PC-3 (cell line): ENCODE measurements at regions not wholly inside any gene's neighbourhood (a gene's known extent, or its start where the extent isn't known, plus 50 kb on each side); places are given as distances from the start of the nearest gene placed in this dataset.

Experiments
- CTCF ChIP-seq: fragments of 300-600 bp; sonication (generic); conservative IDR thresholded peaks from 2 replicates; pipeline ENCODE4 v1.5.1; 2017; ENCODE audit warnings: antibody characterized with exemption, low read depth, mild to moderate bottlenecking, low read length
- EZH2 ChIP-seq: fragments of 300-600 bp; sonication (generic); IDR thresholded peaks from one replicate; pipeline ENCODE4 v1.6.1; 2017; ENCODE audit warnings: antibody characterized with exemption, mild to moderate bottlenecking, low read length; ENCODE audit not compliant: unreplicated experiment
- EZH2phosphoT487 ChIP-seq: fragments of 300-600 bp; sonication (generic); IDR thresholded peaks from 2 replicates; pipeline ENCODE4 v1.6.1; 2018; ENCODE audit warnings: mild to moderate bottlenecking, antibody characterized with exemption, low read length, borderline replicate concordance

DNA sequence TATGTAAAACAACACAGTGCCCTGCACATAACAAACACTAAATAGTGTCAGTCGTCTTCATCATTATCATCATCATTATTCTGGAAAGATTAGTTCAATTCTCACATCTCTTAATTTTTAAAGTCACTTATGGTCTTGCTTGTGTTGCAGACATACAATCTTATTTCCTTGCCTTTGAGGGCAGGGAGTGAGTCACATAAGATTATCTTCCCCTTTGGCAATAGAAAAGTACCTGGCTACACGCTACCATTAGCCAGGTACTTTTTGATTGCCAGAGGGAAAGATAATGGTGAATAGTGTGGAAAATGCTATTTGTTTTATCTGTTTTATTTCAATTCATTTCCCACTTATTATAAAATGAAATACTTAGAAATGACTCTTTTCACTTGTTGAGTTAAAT lies 76.6 kb upstream of the RMDN2 start:
- TF ChIP-seq CTCF (no peak), EZH2 (no peak), EZH2phosphoT487 (no peak)
